ENCODE measurements at regions not wholly inside any gene's neighbourhood (a gene's known extent, or its start where the extent isn't known, plus 50 kb on each side); places are given as distances from the start of the nearest gene placed in this dataset.

DNA sequence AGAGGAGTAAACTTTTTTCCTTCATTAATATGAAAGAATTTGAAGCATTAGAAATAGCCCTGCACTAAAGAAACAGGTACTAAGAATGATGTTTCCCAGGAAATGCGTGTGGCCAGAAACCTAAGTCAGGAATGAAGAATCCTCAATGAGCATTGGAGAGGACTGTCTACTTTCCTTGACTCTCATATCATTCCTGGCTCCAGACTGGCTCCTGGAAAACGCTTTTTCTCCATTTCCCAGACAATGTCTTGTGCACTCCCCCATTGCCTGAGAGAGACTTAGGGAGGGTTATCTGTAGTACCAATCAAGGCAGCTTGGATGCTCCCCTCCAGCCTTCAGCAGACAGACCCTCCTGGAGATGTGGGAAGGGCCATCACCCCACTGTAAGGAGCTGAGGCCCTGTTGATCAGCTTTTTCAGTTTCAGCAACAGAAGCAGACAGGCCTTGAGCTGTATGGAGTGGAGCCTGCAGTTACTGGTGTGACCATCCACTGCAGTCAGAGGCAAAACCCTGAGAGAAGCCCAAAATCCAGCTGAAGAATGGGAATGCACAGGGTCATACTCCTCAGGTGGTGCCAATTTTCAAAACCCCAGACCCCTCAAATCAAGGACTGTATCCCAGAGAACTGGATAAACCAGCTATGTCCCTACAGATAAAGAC, 127.3 kb upstream of the NT5E start:
- ATAC-seq, result no peak
- Mint-ChIP-seq H3K27me3 (ENCODE audit: low read depth) (no peaks in the 10 kb centered on the region; the same call in none of the 2 replicates), H3K4me3 (no peak overlapping the region), H3K4me1 (peaks cover 3% of the 10 kb centered on the region; the same call in 1 of the 2 replicates), H3K9me3 (peaks cover 24% of the 10 kb centered on the region), H3K27ac (no peak overlapping the region), H3K36me3 (peaks cover 11% of the 10 kb centered on the region)
- no peak for DNase-seq (ENCODE audit: low spot score)
- ChIA-PET CTCF (interaction anchor here (0.6 to 1.8 kb wide), 7 partner anchors 10 to 900 kb away, joined by 3 to 7 read pairs (median 3); no protein-coding TSS in a partner anchor), POLR2A (no interaction called here)
- TF ChIP-seq, protein P1, sequence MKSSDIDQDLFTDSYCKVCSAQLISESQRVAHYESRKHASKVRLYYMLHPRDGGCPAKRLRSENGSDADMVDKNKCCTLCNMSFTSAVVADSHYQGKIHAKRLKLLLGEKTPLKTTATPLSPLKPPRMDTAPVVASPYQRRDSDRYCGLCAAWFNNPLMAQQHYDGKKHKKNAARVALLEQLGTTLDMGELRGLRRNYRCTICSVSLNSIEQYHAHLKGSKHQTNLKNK (CRISPR knock-in tag; IDR thresholded peaks at IDR 0.05), result no peak
- TF ChIP-seq ZNF671 (CRISPR knock-in tag; IDR thresholded peaks at IDR 0.05) (no peak), ESRRA (CRISPR knock-in tag; IDR thresholded peaks at IDR 0.05; ENCODE audit: borderline replicate concordance) (no peak), MXD4 (CRISPR knock-in tag; IDR thresholded peaks at IDR 0.05; ENCODE audit: borderline replicate concordance) (no peak), SMAD4 (CRISPR knock-in tag; IDR thresholded peaks at IDR 0.05) (no peak), FOXJ3 (CRISPR knock-in tag; IDR thresholded peaks at IDR 0.05; ENCODE audit: borderline replicate concordance) (no peak), JUN (CRISPR knock-in tag; IDR thresholded peaks at IDR 0.05) (no peak), TEAD4 (CRISPR knock-in tag; IDR thresholded peaks at IDR 0.05) (no peak), CBFB (CRISPR knock-in tag; IDR thresholded peaks at IDR 0.05; ENCODE audit: low read depth) (no peak)
- TF ChIP-seq, protein P2, sequence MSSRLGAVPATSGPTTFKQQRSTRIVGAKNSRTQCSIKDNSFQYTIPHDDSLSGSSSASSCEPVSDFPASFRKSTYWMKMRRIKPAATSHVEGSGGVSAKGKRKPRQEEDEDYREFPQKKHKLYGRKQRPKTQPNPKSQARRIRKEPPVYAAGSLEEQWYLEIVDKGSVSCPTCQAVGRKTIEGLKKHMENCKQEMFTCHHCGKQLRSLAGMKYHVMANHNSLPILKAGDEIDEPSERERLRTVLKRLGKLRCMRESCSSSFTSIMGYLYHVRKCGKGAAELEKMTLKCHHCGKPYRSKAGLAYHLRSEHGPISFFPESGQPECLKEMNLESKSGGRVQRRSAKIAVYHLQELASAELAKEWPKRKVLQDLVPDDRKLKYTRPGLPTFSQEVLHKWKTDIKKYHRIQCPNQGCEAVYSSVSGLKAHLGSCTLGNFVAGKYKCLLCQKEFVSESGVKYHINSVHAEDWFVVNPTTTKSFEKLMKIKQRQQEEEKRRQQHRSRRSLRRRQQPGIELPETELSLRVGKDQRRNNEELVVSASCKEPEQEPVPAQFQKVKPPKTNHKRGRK (CRISPR knock-in tag; IDR thresholded peaks at IDR 0.05; ENCODE audit: borderline replicate concordance), result no peak

GRCh38 chr6:85321906-85322305, 128.0 kb upstream of the NT5E start:
- POLR2A ChIA-PET, result no interaction called here
- Mint-ChIP-seq H3K27ac (no peak overlapping the region), H3K4me3 (no peak overlapping the region), H3K9me3 (peaks cover 28% of the 10 kb centered on the region), H3K4me1 (peaks cover 3% of the 10 kb centered on the region; the same call in 1 of the 2 replicates), H3K36me3 (peaks cover 16% of the 10 kb centered on the region), H3K27me3 (ENCODE audit: low read depth) (no peaks in the 10 kb centered on the region; the same call in none of the 2 replicates)
- peak; percentile 19 for DNase-seq (ENCODE audit: low spot score)
- ATAC-seq, result peak; percentile 50; the same call in 1 of the 2 replicates
- CTCF ChIA-PET, result interaction anchor here (0.6 to 1.5 kb wide), 3 partner anchors 143 to 207 kb away, joined by 3 to 4 read pairs (median 3); no protein-coding TSS in a partner anchor
- TF ChIP-seq GTF2I (CRISPR knock-in tag; conservative IDR thresholded peaks at IDR 0.05) (no peak), PRRX2 (CRISPR knock-in tag; IDR thresholded peaks at IDR 0.05) (no peak), FOXP1 (CRISPR knock-in tag; IDR thresholded peaks at IDR 0.05; ENCODE audit: borderline replicate concordance) (no peak), CBFB (CRISPR knock-in tag; IDR thresholded peaks at IDR 0.05; ENCODE audit: low read depth) (no peak), SMAD4 (CRISPR knock-in tag; IDR thresholded peaks at IDR 0.05) (no peak), CREB1 (CRISPR knock-in tag; IDR thresholded peaks at IDR 0.05) (no peak), FOXP4 (CRISPR knock-in tag; IDR thresholded peaks at IDR 0.05) (no peak), ZNF423 (CRISPR knock-in tag; IDR thresholded peaks at IDR 0.05) (no peak), KAT7 (CRISPR knock-in tag; IDR thresholded peaks at IDR 0.05; ENCODE audit: borderline replicate concordance) (no peak), FOXK1 (CRISPR knock-in tag; IDR thresholded peaks at IDR 0.05) (no peak), ZSCAN18 (CRISPR knock-in tag; IDR thresholded peaks at IDR 0.05) (no peak), MLX (CRISPR knock-in tag; IDR thresholded peaks at IDR 0.05) (no peak), ATF2 (CRISPR knock-in tag; IDR thresholded peaks at IDR 0.05; ENCODE audit: borderline replicate concordance, low read depth) (no peak)
- TF ChIP-seq, protein P3, sequence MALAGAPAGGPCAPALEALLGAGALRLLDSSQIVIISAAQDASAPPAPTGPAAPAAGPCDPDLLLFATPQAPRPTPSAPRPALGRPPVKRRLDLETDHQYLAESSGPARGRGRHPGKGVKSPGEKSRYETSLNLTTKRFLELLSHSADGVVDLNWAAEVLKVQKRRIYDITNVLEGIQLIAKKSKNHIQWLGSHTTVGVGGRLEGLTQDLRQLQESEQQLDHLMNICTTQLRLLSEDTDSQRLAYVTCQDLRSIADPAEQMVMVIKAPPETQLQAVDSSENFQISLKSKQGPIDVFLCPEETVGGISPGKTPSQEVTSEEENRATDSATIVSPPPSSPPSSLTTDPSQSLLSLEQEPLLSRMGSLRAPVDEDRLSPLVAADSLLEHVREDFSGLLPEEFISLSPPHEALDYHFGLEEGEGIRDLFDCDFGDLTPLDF (CRISPR knock-in tag; IDR thresholded peaks at IDR 0.05), result no peak
- TF ChIP-seq, protein P4, sequence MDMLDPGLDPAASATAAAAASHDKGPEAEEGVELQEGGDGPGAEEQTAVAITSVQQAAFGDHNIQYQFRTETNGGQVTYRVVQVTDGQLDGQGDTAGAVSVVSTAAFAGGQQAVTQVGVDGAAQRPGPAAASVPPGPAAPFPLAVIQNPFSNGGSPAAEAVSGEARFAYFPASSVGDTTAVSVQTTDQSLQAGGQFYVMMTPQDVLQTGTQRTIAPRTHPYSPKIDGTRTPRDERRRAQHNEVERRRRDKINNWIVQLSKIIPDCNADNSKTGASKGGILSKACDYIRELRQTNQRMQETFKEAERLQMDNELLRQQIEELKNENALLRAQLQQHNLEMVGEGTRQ (CRISPR knock-in tag; IDR thresholded peaks at IDR 0.05), result no peak

All from WTC11 (cell line).